ENCODE measurements at regions not wholly inside any gene's neighbourhood (a gene's known extent, or its start where the extent isn't known, plus 50 kb on each side); places are given as distances from the start of the nearest gene placed in this dataset.

GRCh38 chr19:30792561-30793505, 420.6 kb downstream of the ZNF536 start:
- Histone ChIP-seq H3K27me3 (ENCODE audit: insufficient read depth, poor library complexity, severe bottlenecking) (no peaks in the 10 kb centered on the region), H3K27ac (replicated peaks) (no peak overlapping the region), H3K4me3 (replicated peaks; ENCODE audit: insufficient read depth, low read length) (no peak overlapping the region)
- TF ChIP-seq POLR2AphosphoS5 (IDR thresholded peaks at IDR 0.05; ENCODE audit: low read depth) (no peak), REST (IDR thresholded peaks at IDR 0.05; ENCODE audit: insufficient replicate concordance, low read depth) (no peak), CTCF (IDR thresholded peaks at IDR 0.05; ENCODE audit: insufficient read depth, low read length) (no peak), SPI1 (IDR thresholded peaks at IDR 0.05; ENCODE audit: borderline replicate concordance, low read depth) (no peak), GABPA (IDR thresholded peaks at IDR 0.05; ENCODE audit: low read depth) (no peak)
- no peak for DNase-seq (ENCODE audit: low read depth in 1 of 2, low spot score in 1 of 2)

GRCh38 chr19:30791088-30791487, 418.9 kb downstream of the ZNF536 start:
- Histone ChIP-seq H3K27me3 (ENCODE audit: insufficient read depth, poor library complexity, severe bottlenecking) (no peaks in the 10 kb centered on the region), H3K27ac (replicated peaks) (no peak overlapping the region), H3K4me3 (replicated peaks; ENCODE audit: insufficient read depth, low read length) (no peak overlapping the region)
- DNase-seq (ENCODE audit: low read depth in 1 of 2, low spot score in 1 of 2): no peak
- TF ChIP-seq GABPA (IDR thresholded peaks at IDR 0.05; ENCODE audit: low read depth): no peak
- TF ChIP-seq CTCF (IDR thresholded peaks at IDR 0.05; ENCODE audit: insufficient read depth, low read length): no peak
- TF ChIP-seq SPI1 (IDR thresholded peaks at IDR 0.05; ENCODE audit: borderline replicate concordance, low read depth): no peak
- TF ChIP-seq POLR2AphosphoS5 (IDR thresholded peaks at IDR 0.05; ENCODE audit: low read depth): no peak
- TF ChIP-seq REST (IDR thresholded peaks at IDR 0.05; ENCODE audit: insufficient replicate concordance, low read depth): no peak

- H3K4me3 ChIP-seq (replicated peaks; ENCODE audit: insufficient read depth, low read length): no peak overlapping the region
- no peak overlapping the region for H3K27ac ChIP-seq (replicated peaks)
- no peaks in the 10 kb centered on the region for H3K27me3 ChIP-seq (ENCODE audit: insufficient read depth, poor library complexity, severe bottlenecking)
- no peak for DNase-seq (ENCODE audit: low read depth in 1 of 2, low spot score in 1 of 2)
- no peak for TF ChIP-seq CTCF (IDR thresholded peaks at IDR 0.05; ENCODE audit: insufficient read depth, low read length)
- no peak for TF ChIP-seq SPI1 (IDR thresholded peaks at IDR 0.05; ENCODE audit: borderline replicate concordance, low read depth)
- TF ChIP-seq GABPA (IDR thresholded peaks at IDR 0.05; ENCODE audit: low read depth): no peak
Measured at GRCh38 chr19:30790056-30790680, 418.0 kb downstream of the ZNF536 start.
